HCT116 (cell line): ENCODE measurements at regions not wholly inside any gene's neighbourhood (a gene's known extent, or its start where the extent isn't known, plus 50 kb on each side); places are given as distances from the start of the nearest gene placed in this dataset.

Experiments used
- CEBPB ChIP-seq: IDR thresholded peaks from 2 replicates; pipeline ENCODE4 v1.6.1; 2012; ENCODE audit warnings: low read depth
- EZH2phosphoT487 ChIP-seq: fragments of 200-600 bp; IDR thresholded peaks from 2 replicates; pipeline ENCODE4 v1.6.1; 2018; ENCODE audit warnings: antibody characterized with exemption, borderline replicate concordance
- JUND ChIP-seq: IDR thresholded peaks from 2 replicates; pipeline ENCODE4 v1.6.1; 2012
- POLR2A ChIP-seq: IDR thresholded peaks from 2 replicates; pipeline ENCODE4 v1.7.0; 2011; ENCODE audit warnings: borderline replicate concordance; ENCODE audit not compliant: insufficient read depth, insufficient read length; ENCODE audit errors: extremely low read depth
- POLR2AphosphoS5 ChIP-seq: IDR thresholded peaks from 2 replicates; pipeline ENCODE4 v1.6.1; 2011; ENCODE audit warnings: mild to moderate bottlenecking, low read depth, low read length, moderate library complexity
- RAD21 ChIP-seq: IDR thresholded peaks from 2 replicates; pipeline ENCODE4 v1.6.1; 2012; ENCODE audit warnings: low read depth, mild to moderate bottlenecking
- ZFX ChIP-seq: fragments of 450-650 bp; IDR thresholded peaks from 2 replicates; pipeline ENCODE4 v1.6.1; 2017
- TF ChIP-seq, protein P1 (sequence below), 3 experiments: fragments of 200-600 bp in 1 of 3; sonication (generic) in 1 of 3; IDR thresholded peaks in 2 of 3; conservative IDR thresholded peaks in 1 of 3; 2 replicates each; pipeline ENCODE4 v1.5.1; 2012 to 2017; ENCODE audit warnings: low read depth in 2 of 3, low read length in 2 of 3, antibody characterized with exemption in 1 of 3, borderline replicate concordance in 1 of 3, control low read depth in 1 of 3, mild to moderate bottlenecking in 1 of 3, mixed read lengths in 1 of 3, mixed run types in 1 of 3, moderate library complexity in 1 of 3; ENCODE audit not compliant: insufficient read depth in 1 of 3
- TF ChIP-seq, protein P2 (sequence below): IDR thresholded peaks from 2 replicates; pipeline ENCODE4 v1.6.1; 2011; ENCODE audit warnings: mild to moderate bottlenecking, low read length, moderate library complexity; ENCODE audit not compliant: insufficient replicate concordance; ENCODE audit errors: extremely low read depth
- TF ChIP-seq, protein P3 (sequence below): IDR thresholded peaks from 2 replicates; pipeline ENCODE4 v1.6.1; 2012
- TF ChIP-seq, protein P4 (sequence below): IDR thresholded peaks from 2 replicates; pipeline ENCODE4 v1.6.1; 2012; ENCODE audit warnings: low read depth

DNA sequence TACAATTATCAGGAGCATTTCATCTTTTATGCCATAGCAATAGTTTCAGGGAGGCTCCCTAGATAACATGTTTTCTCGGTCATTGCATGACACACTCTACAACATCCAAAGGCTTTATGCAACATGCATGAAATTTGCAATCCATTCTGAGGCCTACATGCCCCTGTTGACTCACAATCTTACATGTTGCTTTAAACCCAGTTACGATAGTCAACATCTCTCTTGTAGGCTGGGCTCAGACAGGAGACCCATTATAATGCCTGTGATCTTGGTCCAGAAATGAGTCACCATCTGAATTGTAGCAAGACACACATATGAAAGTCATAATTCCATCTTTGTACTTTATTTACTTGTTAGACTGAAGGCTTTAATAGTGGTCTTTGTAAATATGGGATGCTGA lies 1050.3 kb upstream of the AMELY start:
- TF ChIP-seq, protein P1, sequence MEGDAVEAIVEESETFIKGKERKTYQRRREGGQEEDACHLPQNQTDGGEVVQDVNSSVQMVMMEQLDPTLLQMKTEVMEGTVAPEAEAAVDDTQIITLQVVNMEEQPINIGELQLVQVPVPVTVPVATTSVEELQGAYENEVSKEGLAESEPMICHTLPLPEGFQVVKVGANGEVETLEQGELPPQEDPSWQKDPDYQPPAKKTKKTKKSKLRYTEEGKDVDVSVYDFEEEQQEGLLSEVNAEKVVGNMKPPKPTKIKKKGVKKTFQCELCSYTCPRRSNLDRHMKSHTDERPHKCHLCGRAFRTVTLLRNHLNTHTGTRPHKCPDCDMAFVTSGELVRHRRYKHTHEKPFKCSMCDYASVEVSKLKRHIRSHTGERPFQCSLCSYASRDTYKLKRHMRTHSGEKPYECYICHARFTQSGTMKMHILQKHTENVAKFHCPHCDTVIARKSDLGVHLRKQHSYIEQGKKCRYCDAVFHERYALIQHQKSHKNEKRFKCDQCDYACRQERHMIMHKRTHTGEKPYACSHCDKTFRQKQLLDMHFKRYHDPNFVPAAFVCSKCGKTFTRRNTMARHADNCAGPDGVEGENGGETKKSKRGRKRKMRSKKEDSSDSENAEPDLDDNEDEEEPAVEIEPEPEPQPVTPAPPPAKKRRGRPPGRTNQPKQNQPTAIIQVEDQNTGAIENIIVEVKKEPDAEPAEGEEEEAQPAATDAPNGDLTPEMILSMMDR (IDR thresholded peaks at IDR 0.05 in 2 of 3, conservative IDR thresholded peaks at IDR 0.05 in 1 of 3; ENCODE audit: borderline replicate concordance in 1 of 3, insufficient read depth in 1 of 3, low read depth in 2 of 3, low read length in 2 of 3), result no peak
- TF ChIP-seq CEBPB (no peak), POLR2A (no peak), POLR2AphosphoS5 (no peak), EZH2phosphoT487 (no peak), ZFX (no peak), RAD21 (no peak), JUND (no peak)
- TF ChIP-seq, protein P2, sequence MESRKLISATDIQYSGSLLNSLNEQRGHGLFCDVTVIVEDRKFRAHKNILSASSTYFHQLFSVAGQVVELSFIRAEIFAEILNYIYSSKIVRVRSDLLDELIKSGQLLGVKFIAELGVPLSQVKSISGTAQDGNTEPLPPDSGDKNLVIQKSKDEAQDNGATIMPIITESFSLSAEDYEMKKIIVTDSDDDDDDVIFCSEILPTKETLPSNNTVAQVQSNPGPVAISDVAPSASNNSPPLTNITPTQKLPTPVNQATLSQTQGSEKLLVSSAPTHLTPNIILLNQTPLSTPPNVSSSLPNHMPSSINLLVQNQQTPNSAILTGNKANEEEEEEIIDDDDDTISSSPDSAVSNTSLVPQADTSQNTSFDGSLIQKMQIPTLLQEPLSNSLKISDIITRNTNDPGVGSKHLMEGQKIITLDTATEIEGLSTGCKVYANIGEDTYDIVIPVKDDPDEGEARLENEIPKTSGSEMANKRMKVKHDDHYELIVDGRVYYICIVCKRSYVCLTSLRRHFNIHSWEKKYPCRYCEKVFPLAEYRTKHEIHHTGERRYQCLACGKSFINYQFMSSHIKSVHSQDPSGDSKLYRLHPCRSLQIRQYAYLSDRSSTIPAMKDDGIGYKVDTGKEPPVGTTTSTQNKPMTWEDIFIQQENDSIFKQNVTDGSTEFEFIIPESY, result no peak
- TF ChIP-seq, protein P3, sequence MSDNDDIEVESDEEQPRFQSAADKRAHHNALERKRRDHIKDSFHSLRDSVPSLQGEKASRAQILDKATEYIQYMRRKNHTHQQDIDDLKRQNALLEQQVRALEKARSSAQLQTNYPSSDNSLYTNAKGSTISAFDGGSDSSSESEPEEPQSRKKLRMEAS, result no peak
- TF ChIP-seq, protein P4, sequence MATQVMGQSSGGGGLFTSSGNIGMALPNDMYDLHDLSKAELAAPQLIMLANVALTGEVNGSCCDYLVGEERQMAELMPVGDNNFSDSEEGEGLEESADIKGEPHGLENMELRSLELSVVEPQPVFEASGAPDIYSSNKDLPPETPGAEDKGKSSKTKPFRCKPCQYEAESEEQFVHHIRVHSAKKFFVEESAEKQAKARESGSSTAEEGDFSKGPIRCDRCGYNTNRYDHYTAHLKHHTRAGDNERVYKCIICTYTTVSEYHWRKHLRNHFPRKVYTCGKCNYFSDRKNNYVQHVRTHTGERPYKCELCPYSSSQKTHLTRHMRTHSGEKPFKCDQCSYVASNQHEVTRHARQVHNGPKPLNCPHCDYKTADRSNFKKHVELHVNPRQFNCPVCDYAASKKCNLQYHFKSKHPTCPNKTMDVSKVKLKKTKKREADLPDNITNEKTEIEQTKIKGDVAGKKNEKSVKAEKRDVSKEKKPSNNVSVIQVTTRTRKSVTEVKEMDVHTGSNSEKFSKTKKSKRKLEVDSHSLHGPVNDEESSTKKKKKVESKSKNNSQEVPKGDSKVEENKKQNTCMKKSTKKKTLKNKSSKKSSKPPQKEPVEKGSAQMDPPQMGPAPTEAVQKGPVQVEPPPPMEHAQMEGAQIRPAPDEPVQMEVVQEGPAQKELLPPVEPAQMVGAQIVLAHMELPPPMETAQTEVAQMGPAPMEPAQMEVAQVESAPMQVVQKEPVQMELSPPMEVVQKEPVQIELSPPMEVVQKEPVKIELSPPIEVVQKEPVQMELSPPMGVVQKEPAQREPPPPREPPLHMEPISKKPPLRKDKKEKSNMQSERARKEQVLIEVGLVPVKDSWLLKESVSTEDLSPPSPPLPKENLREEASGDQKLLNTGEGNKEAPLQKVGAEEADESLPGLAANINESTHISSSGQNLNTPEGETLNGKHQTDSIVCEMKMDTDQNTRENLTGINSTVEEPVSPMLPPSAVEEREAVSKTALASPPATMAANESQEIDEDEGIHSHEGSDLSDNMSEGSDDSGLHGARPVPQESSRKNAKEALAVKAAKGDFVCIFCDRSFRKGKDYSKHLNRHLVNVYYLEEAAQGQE, result no peak
